Caco-2 (cell line): ENCODE measurements at regions not wholly inside any gene's neighbourhood (a gene's known extent, or its start where the extent isn't known, plus 50 kb on each side); places are given as distances from the start of the nearest gene placed in this dataset.

Source experiments
- BruUV-seq: library from RNA; stranded (reverse); fragments of 400-500 nt; replicated peaks from 2 replicates; lab custom pipeline; 2021; lab: Mats Ljungman, UMichigan
- CTCF ChIA-PET: fragments of 300-600 bp; sonication (Branson Sonifier 250); formaldehyde crosslinking; loops from one replicate; lab custom pipeline; 2022; ENCODE audit warnings: antibody characterized with exemption; lab: Charles Lee
- POLR2A ChIA-PET: fragments of 300-600 bp; sonication (Branson Sonifier 250); formaldehyde crosslinking; loops from one replicate; lab custom pipeline; 2022; ENCODE audit warnings: antibody characterized with exemption; lab: Charles Lee
- DNase-seq, 2 experiments: peaks; one replicate each; pipeline versions ENCODE4 v3.0.0 to v3.0.0-alpha.2; 2020 to 2022
- H3K27me3 ChIP-seq: replicated peaks from 2 replicates; pipeline ENCODE4 v1.6.0; 2011; ENCODE audit warnings: low read length; ENCODE audit not compliant: control insufficient read depth, insufficient read depth
- H3K36me3 ChIP-seq: 2 replicates; pipeline ENCODE4 v1.5.1; 2011; ENCODE audit warnings: low read length; ENCODE audit not compliant: control insufficient read depth, insufficient read depth
- H3K4me1 ChIP-seq: fragments of 250-450 bp; sonication (Bioruptor Pico); 2 replicates; pipeline ENCODE4 v1.5.1; 2020; ENCODE audit warnings: mild to moderate bottlenecking
- H3K4me3 ChIP-seq: 2 replicates; pipeline ENCODE4 v1.5.1; 2011; ENCODE audit warnings: low read depth, mild to moderate bottlenecking, control low read depth, low read length
- H3K9me3 ChIP-seq: fragments of 250-450 bp; sonication (Bioruptor Pico); 2 replicates; pipeline ENCODE4 v1.5.1; 2020; ENCODE audit warnings: mild to moderate bottlenecking, moderate library complexity
- H3K27ac Mint-ChIP-seq: one replicate; pipeline ENCODE4 v1.8.0; 2022; ENCODE audit warnings: mixed read lengths; ENCODE audit not compliant: unreplicated experiment
- H3K27me3 Mint-ChIP-seq: one replicate; pipeline ENCODE4 v1.8.0; 2022; ENCODE audit warnings: mixed read lengths; ENCODE audit not compliant: insufficient read depth, unreplicated experiment
- H3K36me3 Mint-ChIP-seq: one replicate; pipeline ENCODE4 v1.8.0; 2022; ENCODE audit warnings: mild to moderate bottlenecking, mixed read lengths; ENCODE audit not compliant: insufficient read depth, unreplicated experiment
- H3K4me1 Mint-ChIP-seq: one replicate; pipeline ENCODE4 v1.8.0; 2022; ENCODE audit warnings: low read depth, mixed read lengths; ENCODE audit not compliant: unreplicated experiment
- H3K4me3 Mint-ChIP-seq: one replicate; pipeline ENCODE4 v1.8.0; 2022; ENCODE audit warnings: mild to moderate bottlenecking, moderate library complexity, mixed read lengths; ENCODE audit not compliant: unreplicated experiment
- H3K9me3 Mint-ChIP-seq: one replicate; pipeline ENCODE4 v1.8.0; 2022; ENCODE audit warnings: mixed read lengths; ENCODE audit not compliant: unreplicated experiment
- intact Hi-C: fragments of 100-400 bp; cut with micrococcal nuclease; formaldehyde crosslinking; loops from one replicate; pipeline ENCODE4 v1.10.0; 2022; ENCODE audit not compliant: unreplicated experiment
- TF ChIP-seq, protein P1 (sequence below), 2 experiments: fragments of 200-600 bp in 1 of 2; IDR thresholded peaks; 1 replicate in 1 of 2; 2 replicates in 1 of 2; pipeline versions ENCODE4 v1.5.1 to v1.8.0; 2011 to 2022; ENCODE audit warnings: antibody characterized with exemption in 1 of 2, control low read depth in 1 of 2, inconsistent platforms in 1 of 2, low read depth in 1 of 2, low read length in 1 of 2, mild to moderate bottlenecking in 1 of 2, moderate library complexity in 1 of 2; ENCODE audit not compliant: insufficient read depth in 1 of 2, severe bottlenecking in 1 of 2, unreplicated experiment in 1 of 2

DNA sequence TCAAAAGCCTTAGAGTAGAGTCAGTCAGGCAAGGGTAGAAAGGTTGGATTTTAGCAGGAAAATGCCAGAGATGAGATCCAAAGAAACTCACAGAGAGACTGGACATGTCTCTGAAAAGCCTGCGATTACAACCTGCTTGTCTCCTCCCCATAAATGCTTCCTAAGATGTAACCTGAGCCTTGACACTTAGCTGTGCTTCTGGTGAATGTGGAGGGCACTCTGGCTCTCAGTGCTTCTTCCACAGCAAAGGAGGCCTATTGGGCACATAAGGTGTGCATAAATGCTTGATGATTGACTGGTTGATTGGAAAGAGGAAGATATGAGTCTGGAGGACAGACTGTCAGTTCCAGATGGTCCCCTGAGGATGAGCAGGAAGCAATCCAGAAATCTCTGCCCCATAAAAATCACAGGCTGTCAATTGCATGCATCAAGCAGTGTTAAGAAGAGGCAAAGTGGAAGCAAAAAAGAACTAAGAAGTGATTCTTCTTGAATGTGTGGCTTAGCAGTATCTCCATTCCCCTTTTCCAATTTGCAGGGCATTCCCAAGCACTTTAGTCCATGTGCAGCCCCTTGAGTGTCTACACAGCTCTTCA, 236.2 kb upstream of the RRP15 start:
- no peaks in the 10 kb centered on the region for H3K9me3 Mint-ChIP-seq
- TF ChIP-seq, protein P1, sequence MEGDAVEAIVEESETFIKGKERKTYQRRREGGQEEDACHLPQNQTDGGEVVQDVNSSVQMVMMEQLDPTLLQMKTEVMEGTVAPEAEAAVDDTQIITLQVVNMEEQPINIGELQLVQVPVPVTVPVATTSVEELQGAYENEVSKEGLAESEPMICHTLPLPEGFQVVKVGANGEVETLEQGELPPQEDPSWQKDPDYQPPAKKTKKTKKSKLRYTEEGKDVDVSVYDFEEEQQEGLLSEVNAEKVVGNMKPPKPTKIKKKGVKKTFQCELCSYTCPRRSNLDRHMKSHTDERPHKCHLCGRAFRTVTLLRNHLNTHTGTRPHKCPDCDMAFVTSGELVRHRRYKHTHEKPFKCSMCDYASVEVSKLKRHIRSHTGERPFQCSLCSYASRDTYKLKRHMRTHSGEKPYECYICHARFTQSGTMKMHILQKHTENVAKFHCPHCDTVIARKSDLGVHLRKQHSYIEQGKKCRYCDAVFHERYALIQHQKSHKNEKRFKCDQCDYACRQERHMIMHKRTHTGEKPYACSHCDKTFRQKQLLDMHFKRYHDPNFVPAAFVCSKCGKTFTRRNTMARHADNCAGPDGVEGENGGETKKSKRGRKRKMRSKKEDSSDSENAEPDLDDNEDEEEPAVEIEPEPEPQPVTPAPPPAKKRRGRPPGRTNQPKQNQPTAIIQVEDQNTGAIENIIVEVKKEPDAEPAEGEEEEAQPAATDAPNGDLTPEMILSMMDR (IDR thresholded peaks at IDR 0.05; ENCODE audit: insufficient read depth in 1 of 2, low read depth in 1 of 2, low read length in 1 of 2, severe bottlenecking in 1 of 2, unreplicated experiment in 1 of 2): no peak
- H3K4me3 Mint-ChIP-seq: no peak overlapping the region
- H3K4me3 ChIP-seq: no peak overlapping the region
- H3K27ac Mint-ChIP-seq: no peak overlapping the region
- intact Hi-C loops: no loop called here
- H3K36me3 ChIP-seq: no peaks in the 10 kb centered on the region
- BruUV-seq: no TSS peak
- H3K27me3 ChIP-seq: no peaks in the 10 kb centered on the region
- DNase-seq: no peak
- POLR2A ChIA-PET: no interaction called here
- no peaks in the 10 kb centered on the region for H3K4me1 ChIP-seq
- H3K27me3 Mint-ChIP-seq: peaks cover 8% of the 10 kb centered on the region
- H3K9me3 ChIP-seq: no peaks in the 10 kb centered on the region
- no peaks in the 10 kb centered on the region for H3K4me1 Mint-ChIP-seq
- CTCF ChIA-PET: no interaction called here
- H3K36me3 Mint-ChIP-seq: no peaks in the 10 kb centered on the region

DNA sequence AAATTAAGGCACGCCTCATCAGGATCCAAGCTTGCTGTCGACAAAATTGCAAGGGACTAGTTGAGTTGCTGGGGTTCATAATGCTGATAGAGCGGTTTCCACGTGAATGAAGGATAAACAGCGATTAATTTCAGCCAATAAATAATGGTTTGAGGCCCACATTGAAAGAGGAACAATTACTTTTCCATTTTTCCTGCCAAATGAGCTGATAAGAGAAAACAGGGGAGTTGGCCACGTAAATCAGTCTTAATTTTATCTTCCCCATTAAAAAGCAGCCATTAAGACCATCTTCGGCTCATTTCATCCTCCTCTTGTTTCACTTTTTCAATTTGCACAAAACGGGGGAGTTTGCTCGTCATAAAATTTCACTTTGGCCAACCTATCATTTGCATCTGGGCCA, 235.5 kb upstream of the RRP15 start:
- no TSS peak for BruUV-seq
- Mint-ChIP-seq H3K27ac (no peak overlapping the region), H3K4me3 (no peak overlapping the region), H3K9me3 (no peaks in the 10 kb centered on the region), H3K36me3 (no peaks in the 10 kb centered on the region), H3K4me1 (no peaks in the 10 kb centered on the region), H3K27me3 (peaks cover 3% of the 10 kb centered on the region)
- Histone ChIP-seq H3K4me3 (no peak overlapping the region), H3K36me3 (no peaks in the 10 kb centered on the region), H3K27me3 (no peaks in the 10 kb centered on the region), H3K4me1 (no peaks in the 10 kb centered on the region), H3K9me3 (no peaks in the 10 kb centered on the region)
- intact Hi-C loops: no loop called here
- TF ChIP-seq, protein P1 (IDR thresholded peaks at IDR 0.05; ENCODE audit: insufficient read depth in 1 of 2, low read depth in 1 of 2, low read length in 1 of 2, severe bottlenecking in 1 of 2, unreplicated experiment in 1 of 2): no peak
- CTCF ChIA-PET: no interaction called here
- DNase-seq: no peak
- POLR2A ChIA-PET: no interaction called here

DNA sequence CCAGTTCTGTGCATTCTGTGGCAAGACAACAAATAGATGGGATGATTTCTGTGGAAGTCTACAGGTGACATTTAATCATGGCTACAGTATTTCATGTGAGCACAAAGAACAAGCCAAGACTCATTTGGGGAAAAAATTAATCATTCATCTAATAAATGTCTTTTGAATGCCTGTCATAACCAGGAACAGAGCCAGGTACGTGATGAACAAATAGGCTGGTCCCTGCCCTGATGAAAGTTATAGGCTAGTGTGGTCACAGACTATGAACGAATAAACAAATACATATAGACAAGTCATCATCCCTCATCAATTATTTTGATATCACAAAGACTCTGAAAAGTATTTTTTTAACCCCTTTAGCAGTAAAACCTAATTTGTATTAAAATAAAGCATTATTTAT, 226.4 kb upstream of the RRP15 start:
- POLR2A ChIA-PET: no interaction called here

More for the DNA sequence above, 226.4 kb upstream of the RRP15 start:
- H3K36me3 ChIP-seq: no peaks in the 10 kb centered on the region
- H3K27me3 Mint-ChIP-seq: peaks cover 3% of the 10 kb centered on the region
- no peaks in the 10 kb centered on the region for H3K27me3 ChIP-seq
- CTCF ChIA-PET: no interaction called here
- no peaks in the 10 kb centered on the region for H3K9me3 Mint-ChIP-seq
- intact Hi-C loops: no loop called here
- BruUV-seq: no TSS peak
- H3K4me1 Mint-ChIP-seq: no peaks in the 10 kb centered on the region
- no peak overlapping the region for H3K4me3 Mint-ChIP-seq
- H3K36me3 Mint-ChIP-seq: no peaks in the 10 kb centered on the region
- H3K27ac Mint-ChIP-seq: no peak overlapping the region
- no peaks in the 10 kb centered on the region for H3K4me1 ChIP-seq
- TF ChIP-seq, protein P1 (IDR thresholded peaks at IDR 0.05; ENCODE audit: insufficient read depth in 1 of 2, low read depth in 1 of 2, low read length in 1 of 2, severe bottlenecking in 1 of 2, unreplicated experiment in 1 of 2): no peak
- no peaks in the 10 kb centered on the region for H3K9me3 ChIP-seq
- no peak for DNase-seq
- H3K4me3 ChIP-seq: no peak overlapping the region
